ENCODE measurements at regions not wholly inside any gene's neighbourhood (a gene's known extent, or its start where the extent isn't known, plus 50 kb on each side); places are given as distances from the start of the nearest gene placed in this dataset.

GRCh38 chr7:80082213-80082612 is 52.4 kb upstream of the GNAI1 start:
- no peak for ATAC-seq
- no peak for DNase-seq (ENCODE audit: low spot score)
- intact Hi-C loops (cut with DNase I) = no loop called here

- no peak for DNase-seq (ENCODE audit: low spot score)
- ATAC-seq = no peak
- intact Hi-C loops (cut with DNase I) = no loop called here
These were observed 55.7 kb upstream of the GNAI1 start for GRCh38 chr7:80078886-80079285.

- intact Hi-C loops (cut with DNase I) = no loop called here
- no peak for DNase-seq (ENCODE audit: low spot score)
- no peak for ATAC-seq
These were observed 56.4 kb upstream of the GNAI1 start for GRCh38 chr7:80078159-80078731.

GRCh38 chr7:80070391-80070790 is 64.2 kb upstream of the GNAI1 start:
- ATAC-seq (no peak), DNase-seq (ENCODE audit: low spot score) (no peak)
- intact Hi-C loops (cut with DNase I) = no loop called here

- intact Hi-C loops (cut with DNase I) = no loop called here
- ATAC-seq (no peak), DNase-seq (ENCODE audit: low spot score) (no peak)
These were observed 68.0 kb upstream of the GNAI1 start for GRCh38 chr7:80066639-80067038.

GRCh38 chr7:80063834-80064233 is 70.8 kb upstream of the GNAI1 start:
- no peak for DNase-seq (ENCODE audit: low spot score)
- no peak for ATAC-seq
- intact Hi-C loops (cut with DNase I) = no loop called here

GRCh38 chr7:80060218-80060806 is 74.3 kb upstream of the GNAI1 start:
- DNase-seq (ENCODE audit: low spot score) (no peak), ATAC-seq (peak; percentile 28)
- intact Hi-C loops (cut with DNase I) = no loop called here

- ATAC-seq = no peak
- intact Hi-C loops (cut with DNase I) = loop anchor here (10.0 kb wide), 1 partner anchor 397 kb away; no protein-coding TSS in a partner anchor
- no peak for DNase-seq (ENCODE audit: low spot score)
These were observed 77.1 kb upstream of the GNAI1 start for GRCh38 chr7:80057488-80057887.

- ATAC-seq (no peak), DNase-seq (ENCODE audit: low spot score) (no peak)
- intact Hi-C loops (cut with DNase I) = loop anchor here (10.0 kb wide), 1 partner anchor 400 kb away; no protein-coding TSS in a partner anchor
These were observed 80.3 kb upstream of the GNAI1 start for GRCh38 chr7:80054356-80054755.

GRCh38 chr7:80053124-80053523 is 81.5 kb upstream of the GNAI1 start:
- ATAC-seq = no peak
- no peak for DNase-seq (ENCODE audit: low spot score)
- intact Hi-C loops (cut with DNase I) = loop anchor here (10.0 kb wide), 1 partner anchor 402 kb away; no protein-coding TSS in a partner anchor

GRCh38 chr7:80047856-80048459 is 86.7 kb upstream of the GNAI1 start:
- intact Hi-C loops (cut with DNase I) = no loop called here
- DNase-seq (ENCODE audit: low spot score) = no peak
- no peak for ATAC-seq

- no peak for ATAC-seq
- intact Hi-C loops (cut with DNase I) = no loop called here
- DNase-seq (ENCODE audit: low spot score) = no peak
These were observed 87.6 kb upstream of the GNAI1 start for GRCh38 chr7:80047032-80047431.

GRCh38 chr7:80044796-80045195 is 89.8 kb upstream of the GNAI1 start:
- DNase-seq (ENCODE audit: low spot score) (no peak), ATAC-seq (no peak)
- intact Hi-C loops (cut with DNase I) = no loop called here

GRCh38 chr7:80040752-80041151 is 93.9 kb upstream of the GNAI1 start:
- intact Hi-C loops (cut with DNase I) = no loop called here
- ATAC-seq = no peak
- no peak for DNase-seq (ENCODE audit: low spot score)

GRCh38 chr7:80040335-80040734 is 94.3 kb upstream of the GNAI1 start:
- ATAC-seq (no peak), DNase-seq (ENCODE audit: low spot score) (no peak)
- intact Hi-C loops (cut with DNase I) = no loop called here

GRCh38 chr7:80039251-80039884 is 95.3 kb upstream of the GNAI1 start:
- intact Hi-C loops (cut with DNase I) = no loop called here
- no peak for ATAC-seq
- DNase-seq (ENCODE audit: low spot score) = no peak

- intact Hi-C loops (cut with DNase I) = no loop called here
- ATAC-seq = no peak
- no peak for DNase-seq (ENCODE audit: low spot score)
These were observed 96.9 kb upstream of the GNAI1 start for GRCh38 chr7:80037689-80038088.

GRCh38 chr7:80036107-80036506 is 98.5 kb upstream of the GNAI1 start:
- DNase-seq (ENCODE audit: low spot score) (no peak), ATAC-seq (no peak)
- intact Hi-C loops (cut with DNase I) = no loop called here

GRCh38 chr7:80028717-80029116 is 105.9 kb upstream of the GNAI1 start:
- ATAC-seq = no peak
- no peak for DNase-seq (ENCODE audit: low spot score)
- intact Hi-C loops (cut with DNase I) = no loop called here

- no peak for DNase-seq (ENCODE audit: low spot score)
- intact Hi-C loops (cut with DNase I) = no loop called here
- ATAC-seq = no peak
These were observed 106.9 kb upstream of the GNAI1 start for GRCh38 chr7:80027611-80028173.
